DOHH2 (cell line): ENCODE measurements at regions not wholly inside any gene's neighbourhood (a gene's known extent, or its start where the extent isn't known, plus 50 kb on each side); places are given as distances from the start of the nearest gene placed in this dataset.

Experiments used
- H3F3A ChIP-seq: fragments of 200-600 bp; sonication (generic), shearing (Covaris generic); 2 replicates; pipeline ENCODE4 v1.6.0; 2016; ENCODE audit warnings: antibody characterized with exemption, mild to moderate bottlenecking; ENCODE audit not compliant: control insufficient read depth, insufficient read depth
- H3K27ac ChIP-seq: fragments of 200-600 bp; sonication (generic); 2 replicates; pipeline ENCODE4 v1.5.1; 2014; ENCODE audit warnings: low read depth, mild to moderate bottlenecking, low read length, moderate library complexity
- H3K27me3 ChIP-seq: fragments of 200-600 bp; sonication (generic); 2 replicates; pipeline ENCODE4 v1.6.1; 2014; ENCODE audit warnings: mild to moderate bottlenecking, low read length, mixed read lengths; ENCODE audit not compliant: control insufficient read depth
- H3K36me3 ChIP-seq: fragments of 200-600 bp; sonication (generic); 2 replicates; pipeline ENCODE4 v1.6.1; 2014; ENCODE audit warnings: mild to moderate bottlenecking, low read length, moderate library complexity, mixed read lengths; ENCODE audit not compliant: control insufficient read depth
- H3K4me1 ChIP-seq: fragments of 200-600 bp; sonication (generic); 2 replicates; pipeline ENCODE4 v1.6.1; 2014; ENCODE audit warnings: mild to moderate bottlenecking, low read length, mixed read lengths; ENCODE audit not compliant: control insufficient read depth
- H3K4me2 ChIP-seq: fragments of 200-600 bp; sonication (generic); 2 replicates; pipeline ENCODE4 v1.6.0; 2014; ENCODE audit warnings: mild to moderate bottlenecking, low read length, moderate library complexity
- H3K4me3 ChIP-seq: fragments of 200-600 bp; sonication (generic); 2 replicates; pipeline ENCODE4 v1.5.1; 2014; ENCODE audit warnings: mild to moderate bottlenecking, low read length, mixed read lengths
- H3K79me2 ChIP-seq: fragments of 200-600 bp; sonication (generic); 2 replicates; pipeline ENCODE4 v1.6.1; 2014; ENCODE audit warnings: mild to moderate bottlenecking, low read length, mixed read lengths; ENCODE audit not compliant: control insufficient read depth
- H3K9me2 ChIP-seq: fragments of 200-600 bp; sonication (generic); replicated peaks from 2 replicates; pipeline ENCODE4 v1.6.1; 2014; ENCODE audit warnings: mild to moderate bottlenecking, low read length, mixed read lengths; ENCODE audit not compliant: control insufficient read depth
- H3K9me3 ChIP-seq: fragments of 200-600 bp; sonication (generic); 2 replicates; pipeline ENCODE4 v1.6.1; 2014; ENCODE audit warnings: antibody characterized with exemption, low read length, mixed read lengths; ENCODE audit not compliant: control insufficient read depth, insufficient read depth
- H4K20me1 ChIP-seq: fragments of 200-600 bp; sonication (generic); 2 replicates; pipeline ENCODE4 v1.6.0; 2014; ENCODE audit warnings: low read depth, mild to moderate bottlenecking, antibody characterized with exemption, low read length, moderate library complexity; ENCODE audit not compliant: control insufficient read depth, insufficient read depth
- CTCF ChIP-seq: fragments of 200-600 bp; sonication (generic); IDR thresholded peaks from one replicate; pipeline ENCODE4 v1.5.1; 2014; ENCODE audit warnings: antibody characterized with exemption, mild to moderate bottlenecking, low read depth, low read length; ENCODE audit not compliant: poor library complexity, severe bottlenecking
- EZH2phosphoT487 ChIP-seq: fragments of 200-600 bp; sonication (generic); IDR thresholded peaks from 2 replicates; pipeline ENCODE4 v1.6.1; 2017; ENCODE audit warnings: borderline replicate concordance, mild to moderate bottlenecking, antibody characterized with exemption, low read length, moderate library complexity, mixed read lengths

DNA sequence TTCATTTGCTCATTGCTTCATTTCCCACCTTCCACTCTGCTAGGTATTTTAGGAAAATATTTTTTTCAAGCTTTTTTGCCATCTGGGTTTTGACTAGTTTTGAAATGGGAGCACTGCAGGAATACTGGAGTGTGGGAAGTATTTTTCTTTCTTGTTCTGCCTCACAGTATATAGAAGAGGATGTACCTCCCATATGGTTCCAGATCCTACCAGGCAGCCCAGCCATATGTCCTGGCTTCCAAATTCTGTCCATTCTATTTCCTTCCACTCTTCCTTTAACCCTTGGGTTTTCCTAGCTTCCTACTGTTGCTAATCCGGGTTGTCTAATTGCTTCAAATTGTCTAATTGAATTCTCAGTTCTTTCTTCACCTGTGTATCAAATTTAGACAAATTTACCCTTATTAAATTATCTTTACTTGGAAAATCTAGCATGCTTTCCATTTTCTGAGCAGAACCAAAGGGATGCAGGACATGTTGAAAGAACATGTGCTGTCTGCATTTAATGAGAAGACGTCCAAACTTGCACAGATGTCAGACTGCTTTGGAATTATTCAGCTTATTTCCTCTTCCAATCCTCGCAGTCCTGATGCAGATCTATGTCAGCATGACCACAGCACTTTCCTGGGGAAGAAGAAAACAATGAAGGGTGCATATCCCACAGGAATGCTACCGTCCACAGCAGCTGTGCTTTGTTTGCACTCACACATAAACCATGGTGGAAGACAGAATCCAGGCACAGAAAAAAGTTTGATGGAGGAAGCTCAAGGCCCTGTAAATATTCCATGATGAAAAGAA lies 1273.9 kb upstream of the MAP3K7 start:
- Histone ChIP-seq H3K4me1 (no peaks in the 10 kb centered on the region), H4K20me1 (no peaks in the 10 kb centered on the region)
- TF ChIP-seq CTCF (no peak), EZH2phosphoT487 (no peak)

GRCh38 chr6:91852252-91852651 lies 1265.4 kb upstream of the MAP3K7 start:
- Histone ChIP-seq H3K36me3 (no peaks in the 10 kb centered on the region), H3K4me3 (no peak overlapping the region), H3K9me3 (no peaks in the 10 kb centered on the region), H3K4me1 (no peaks in the 10 kb centered on the region), H3K9me2 (no peaks in the 10 kb centered on the region), H3K79me2 (no peaks in the 10 kb centered on the region), H4K20me1 (no peaks in the 10 kb centered on the region), H3K27me3 (no peaks in the 10 kb centered on the region), H3F3A (no peaks in the 10 kb centered on the region), H3K27ac (no peak overlapping the region), H3K4me2 (no peak overlapping the region)
- TF ChIP-seq CTCF (no peak), EZH2phosphoT487 (no peak)

More for the DNA sequence above, 1273.9 kb upstream of the MAP3K7 start:
- H3K79me2 ChIP-seq = no peaks in the 10 kb centered on the region
- no peaks in the 10 kb centered on the region for H3K9me3 ChIP-seq
- H3F3A ChIP-seq = no peaks in the 10 kb centered on the region
- H3K4me3 ChIP-seq = no peak overlapping the region
- H3K27me3 ChIP-seq = no peaks in the 10 kb centered on the region
- H3K27ac ChIP-seq = no peak overlapping the region
- no peak overlapping the region for H3K4me2 ChIP-seq
- H3K36me3 ChIP-seq = no peaks in the 10 kb centered on the region
- no peaks in the 10 kb centered on the region for H3K9me2 ChIP-seq

DNA sequence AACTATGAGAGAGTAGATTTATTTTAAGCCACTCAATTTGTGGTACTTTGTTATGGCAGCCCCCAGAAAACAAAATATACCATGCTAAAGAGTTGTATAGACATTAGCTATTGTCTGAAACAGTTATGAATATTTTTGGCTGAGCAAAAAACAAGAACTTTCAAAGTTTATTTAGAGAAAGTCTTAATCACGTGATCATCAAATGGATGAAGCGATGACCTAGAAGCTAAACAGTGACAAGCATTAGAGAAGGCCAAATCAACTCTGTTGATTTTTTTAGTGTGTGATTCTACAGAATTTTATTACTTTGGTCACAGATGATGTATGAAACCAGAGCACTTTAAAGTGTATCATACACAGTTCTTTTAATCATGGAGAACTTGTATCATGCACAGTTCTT lies 1247.9 kb upstream of the MAP3K7 start:
- Histone ChIP-seq H3K36me3 (no peaks in the 10 kb centered on the region), H3K79me2 (no peaks in the 10 kb centered on the region), H3K27ac (no peak overlapping the region), H3K27me3 (no peaks in the 10 kb centered on the region), H4K20me1 (no peaks in the 10 kb centered on the region), H3K4me2 (no peak overlapping the region), H3K4me1 (no peaks in the 10 kb centered on the region), H3F3A (no peaks in the 10 kb centered on the region), H3K4me3 (no peak overlapping the region), H3K9me3 (no peaks in the 10 kb centered on the region), H3K9me2 (no peaks in the 10 kb centered on the region)
- no peak for TF ChIP-seq EZH2phosphoT487
- TF ChIP-seq CTCF = no peak
